ENCODE measurements at regions not wholly inside any gene's neighbourhood (a gene's known extent, or its start where the extent isn't known, plus 50 kb on each side); places are given as distances from the start of the nearest gene placed in this dataset.

- TF ChIP-seq POLR2AphosphoS5 (IDR thresholded peaks at IDR 0.05) = no peak
- no peak for TF ChIP-seq CTCF (IDR thresholded peaks at IDR 0.05)
- no peak for TF ChIP-seq EP300 (IDR thresholded peaks at IDR 0.05)
- no peak for TF ChIP-seq POLR2A (IDR thresholded peaks at IDR 0.05; ENCODE audit: low read depth)
- no peak overlapping the region for H3K4me3 ChIP-seq
- DNase-seq (ENCODE audit: extremely low spot score) = no peak
These were observed 205.9 kb downstream of the CD47 start for GRCh38 chr3:107884719-107885460.

GRCh38 chr3:107884028-107884427 lies 206.8 kb downstream of the CD47 start:
- Histone ChIP-seq H3K9me3 (no peaks in the 10 kb centered on the region), H3K27me3 (no peaks in the 10 kb centered on the region), H3K4me1 (peaks cover 0 to 16% (median 10%) of the 10 kb centered on the region in 4 donors), H3K27ac (replicated peaks in 1 of 4) (no peak overlapping the region), H3K4me3 (no peak overlapping the region), H3K36me3 (no peaks in the 10 kb centered on the region)
- no peak for DNase-seq (ENCODE audit: extremely low spot score)
- intact Hi-C loops (cut with DNase I) = no loop called here
- TF ChIP-seq POLR2AphosphoS5 (IDR thresholded peaks at IDR 0.05) = no peak
- TF ChIP-seq POLR2A (IDR thresholded peaks at IDR 0.05; ENCODE audit: low read depth) = no peak
- no peak for TF ChIP-seq CTCF (IDR thresholded peaks at IDR 0.05)
- TF ChIP-seq EP300 (IDR thresholded peaks at IDR 0.05) = no peak

More at GRCh38 chr3:107884719-107885460, 205.9 kb downstream of the CD47 start:
- Histone ChIP-seq H3K27ac (replicated peaks in 1 of 4) (no peak overlapping the region), H3K36me3 (no peaks in the 10 kb centered on the region), H3K27me3 (no peaks in the 10 kb centered on the region), H3K4me1 (peaks cover 0 to 16% (median 10%) of the 10 kb centered on the region in 4 donors), H3K9me3 (no peaks in the 10 kb centered on the region)
- intact Hi-C loops (cut with DNase I) = no loop called here
- 76% methylated on average over 2 of the region's 2 CpGs for WGBS

- TF ChIP-seq CTCF (IDR thresholded peaks at IDR 0.05) (no peak), POLR2AphosphoS5 (IDR thresholded peaks at IDR 0.05) (no peak), POLR2A (IDR thresholded peaks at IDR 0.05; ENCODE audit: low read depth) (no peak), EP300 (IDR thresholded peaks at IDR 0.05) (no peak)
- Histone ChIP-seq H3K4me1 (peaks cover 0 to 16% (median 10%) of the 10 kb centered on the region in 4 donors), H3K27ac (replicated peaks in 1 of 4) (no peak overlapping the region), H3K4me3 (no peak overlapping the region), H3K27me3 (no peaks in the 10 kb centered on the region), H3K9me3 (no peaks in the 10 kb centered on the region), H3K36me3 (no peaks in the 10 kb centered on the region)
- intact Hi-C loops (cut with DNase I) = no loop called here
- no peak for DNase-seq (ENCODE audit: extremely low spot score)
- 91% methylated on average over 7 of the region's 7 CpGs for WGBS
These were observed 207.9 kb downstream of the CD47 start for GRCh38 chr3:107882881-107883280.

- TF ChIP-seq POLR2AphosphoS5 (IDR thresholded peaks at IDR 0.05) (no peak), POLR2A (IDR thresholded peaks at IDR 0.05; ENCODE audit: low read depth) (no peak), CTCF (IDR thresholded peaks at IDR 0.05) (no peak), EP300 (IDR thresholded peaks at IDR 0.05) (no peak)
- no peak for DNase-seq (ENCODE audit: extremely low spot score)
- H3K9me3 ChIP-seq = no peaks in the 10 kb centered on the region
- 85% methylated on average over 4 of the region's 4 CpGs for WGBS
- no peak overlapping the region for H3K4me3 ChIP-seq
- H3K27me3 ChIP-seq = no peaks in the 10 kb centered on the region
- peaks cover 0 to 16% (median 10%) of the 10 kb centered on the region in 4 donors for H3K4me1 ChIP-seq
- H3K36me3 ChIP-seq = no peaks in the 10 kb centered on the region
- no peak overlapping the region for H3K27ac ChIP-seq (replicated peaks in 1 of 4)
- intact Hi-C loops (cut with DNase I) = no loop called here
These were observed 208.6 kb downstream of the CD47 start for GRCh38 chr3:107882261-107882660.

GRCh38 chr3:107881509-107881908 lies 209.3 kb downstream of the CD47 start:
- WGBS = 40% methylated on average over 4 of the region's 4 CpGs
- no peaks in the 10 kb centered on the region for H3K36me3 ChIP-seq
- DNase-seq (ENCODE audit: extremely low spot score) = no peak
- intact Hi-C loops (cut with DNase I) = no loop called here
- H3K4me3 ChIP-seq = no peak overlapping the region
- H3K4me1 ChIP-seq = peaks cover 0 to 16% (median 10%) of the 10 kb centered on the region in 4 donors
- H3K9me3 ChIP-seq = no peaks in the 10 kb centered on the region
- no peak overlapping the region for H3K27ac ChIP-seq (replicated peaks in 1 of 4)
- H3K27me3 ChIP-seq = no peaks in the 10 kb centered on the region
- TF ChIP-seq EP300 (IDR thresholded peaks at IDR 0.05) (no peak), POLR2AphosphoS5 (IDR thresholded peaks at IDR 0.05) (no peak), CTCF (IDR thresholded peaks at IDR 0.05) (no peak), POLR2A (IDR thresholded peaks at IDR 0.05; ENCODE audit: low read depth) (no peak)

Data from esophagus muscularis mucosa (tissue), 4 donors.